Esophagus (tissue), 2 donors: ENCODE measurements at regions not wholly inside any gene's neighbourhood (a gene's known extent, or its start where the extent isn't known, plus 50 kb on each side); places are given as distances from the start of the nearest gene placed in this dataset.
"Not testable (repeated sequence)": the region's sequence is repeated elsewhere in the genome, so short reads cannot be mapped to it uniquely, and the experiment has no call there.

ENCODE experiments used
- H3K27ac ChIP-seq, 2 donors: one replicate each; pipeline ENCODE4 v1.5.1; 2013; ENCODE audit warnings: low read depth in 2 of 2, mild to moderate bottlenecking in 2 of 2, inconsistent platforms in 1 of 2, low read length in 1 of 2, moderate library complexity in 1 of 2
- H3K27me3 ChIP-seq, 2 donors: one replicate each; pipeline ENCODE4 v1.6.1; 2013; ENCODE audit warnings: low read length in 2 of 2, control low read depth in 1 of 2, mild to moderate bottlenecking in 1 of 2; ENCODE audit not compliant: insufficient read depth in 2 of 2, control insufficient read depth in 1 of 2
- H3K36me3 ChIP-seq, 2 donors: one replicate each; pipeline ENCODE4 v1.6.1; 2013; ENCODE audit warnings: low read length in 1 of 2; ENCODE audit not compliant: control insufficient read depth in 2 of 2, insufficient read depth in 2 of 2
- H3K4me1 ChIP-seq, 2 donors: one replicate each; pipeline ENCODE4 v1.6.1; 2013; ENCODE audit warnings: low read length in 1 of 2; ENCODE audit not compliant: control insufficient read depth in 2 of 2, insufficient read depth in 2 of 2
- H3K4me3 ChIP-seq, 2 donors: one replicate each; pipeline ENCODE4 v1.5.1; 2013; ENCODE audit warnings: low read length in 2 of 2, mild to moderate bottlenecking in 2 of 2, low read depth in 1 of 2, moderate library complexity in 1 of 2
- H3K9me3 ChIP-seq, 2 donors: one replicate each; pipeline ENCODE4 v1.6.1; 2013; ENCODE audit warnings: mild to moderate bottlenecking in 2 of 2, low read depth in 1 of 2, low read length in 1 of 2, moderate library complexity in 1 of 2; ENCODE audit not compliant: control insufficient read depth in 2 of 2, insufficient read depth in 1 of 2
- WGBS, 2 donors: extraction: QIAGEN DNeasy Blood & Tissue Kit; methylation state at CpG; one replicate each; pipeline ENCODE4 v1.1.7; 2013; 5-methylcytosine and 5-hydroxymethylcytosine counted together
- donor health status: healthy with polysubstance abuse.
- donor health status: Bipolar disorder and iron deficiency.

- H3K4me3 ChIP-seq = no peak overlapping the region
- H3K27me3 ChIP-seq = no peaks in the 10 kb centered on the region
- 65 to 70% methylated on average over 4 of the region's 4 CpGs for WGBS, 2 donors
- H3K4me1 ChIP-seq = no peaks in the 10 kb centered on the region
- H3K36me3 ChIP-seq = no peaks in the 10 kb centered on the region
- no peaks in the 10 kb centered on the region for H3K9me3 ChIP-seq
- H3K27ac ChIP-seq = no peak overlapping the region
Observed at GRCh38 chr3:174466471-174467054, 392.6 kb upstream of the NAALADL2 start.

GRCh38 chr3:174477491-174477890 is 381.6 kb upstream of the NAALADL2 start:
- H3K9me3 ChIP-seq = no peaks in the 10 kb centered on the region
- H3K27ac ChIP-seq = no peak overlapping the region
- H3K4me1 ChIP-seq = no peaks in the 10 kb centered on the region
- no peaks in the 10 kb centered on the region for H3K36me3 ChIP-seq
- H3K4me3 ChIP-seq = no peak overlapping the region
- 59 to 84% methylated on average over 1 of the region's 1 CpG for WGBS, 2 donors
- H3K27me3 ChIP-seq = no peaks in the 10 kb centered on the region

- Histone ChIP-seq H3K4me1 (no peaks in the 10 kb centered on the region), H3K27me3 (no peaks in the 10 kb centered on the region), H3K9me3 (no peaks in the 10 kb centered on the region), H3K36me3 (no peaks in the 10 kb centered on the region), H3K4me3 (no peak overlapping the region), H3K27ac (no peak overlapping the region)
- WGBS, 2 donors = 91 to 97% methylated on average over 2 of the region's 2 CpGs
Observed at GRCh38 chr3:174480767-174481166, 378.4 kb upstream of the NAALADL2 start.

GRCh38 chr3:174482541-174482940 is 376.6 kb upstream of the NAALADL2 start:
- no peak overlapping the region for H3K27ac ChIP-seq
- H3K9me3 ChIP-seq = no peaks in the 10 kb centered on the region
- no peak overlapping the region for H3K4me3 ChIP-seq
- H3K27me3 ChIP-seq = no peaks in the 10 kb centered on the region
- WGBS, 2 donors = 88 to 93% methylated on average over 1 of the region's 1 CpG
- no peaks in the 10 kb centered on the region for H3K36me3 ChIP-seq
- H3K4me1 ChIP-seq = no peaks in the 10 kb centered on the region

DNA sequence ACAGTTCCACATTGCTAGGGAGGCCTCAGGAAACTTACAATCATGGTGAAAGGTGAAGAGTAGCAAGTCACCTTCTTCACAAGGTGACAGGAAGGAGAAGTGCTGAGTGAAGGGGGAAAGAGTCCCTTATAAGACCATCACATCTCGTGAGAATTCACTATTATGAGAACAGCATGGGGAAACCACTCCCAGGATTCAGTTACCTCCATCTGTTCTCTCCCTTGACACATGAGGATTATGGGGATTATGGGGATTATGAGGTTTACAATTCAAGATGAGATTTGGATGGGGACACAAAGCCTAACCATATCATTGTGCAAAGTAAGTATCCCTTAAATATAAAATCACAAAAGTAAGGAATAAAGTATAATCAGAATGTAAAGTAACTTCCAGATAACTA is 375.9 kb upstream of the NAALADL2 start:
- Histone ChIP-seq H3K27me3 (no peaks in the 10 kb centered on the region), H3K9me3 (no peaks in the 10 kb centered on the region), H3K4me3 (no peak overlapping the region), H3K27ac (no peak overlapping the region), H3K4me1 (no peaks in the 10 kb centered on the region), H3K36me3 (no peaks in the 10 kb centered on the region)
- 38 to 50% methylated on average over 1 of the region's 1 CpG for WGBS, 2 donors

- not testable (repeated sequence) for H3K9me3 ChIP-seq, H3K4me1 ChIP-seq, H3K27me3 ChIP-seq, H3K4me3 ChIP-seq, H3K27ac ChIP-seq, H3K36me3 ChIP-seq
- WGBS, 2 donors = 45 to 76% methylated on average over 5 to 6 of the region's 7 CpGs
Observed at GRCh38 chr3:174483856-174484255, 375.3 kb upstream of the NAALADL2 start.

- Histone ChIP-seq H3K4me3 (no peak overlapping the region), H3K27me3 (no peaks in the 10 kb centered on the region), H3K4me1 (no peaks in the 10 kb centered on the region), H3K9me3 (no peaks in the 10 kb centered on the region), H3K27ac (no peak overlapping the region), H3K36me3 (no peaks in the 10 kb centered on the region)
- 76 to 78% methylated on average over 2 of the region's 2 CpGs for WGBS, 2 donors
Observed at GRCh38 chr3:174488527-174488926, 370.6 kb upstream of the NAALADL2 start.

DNA sequence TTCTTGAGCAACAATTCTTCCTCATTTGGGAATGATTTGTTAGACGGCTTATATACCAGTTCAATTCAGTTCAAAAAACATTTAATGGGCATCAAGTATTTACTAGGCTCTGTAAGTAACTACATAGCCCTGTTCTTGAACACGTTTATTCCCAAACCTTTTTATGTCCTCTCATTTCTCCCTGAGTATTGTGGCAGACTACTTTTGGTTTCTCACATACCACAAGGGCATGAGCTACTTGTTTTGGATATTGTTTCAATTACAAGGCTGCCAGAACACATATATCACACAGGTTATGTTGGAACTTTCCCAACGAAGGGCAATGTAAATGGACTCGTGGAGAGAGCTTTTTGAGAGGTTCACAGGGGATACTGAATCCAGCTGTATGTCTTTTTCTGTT is 363.8 kb upstream of the NAALADL2 start:
- H3K27ac ChIP-seq = no peak overlapping the region
- 49 to 56% methylated on average over 4 of the region's 4 CpGs for WGBS, 2 donors
- H3K4me3 ChIP-seq = no peak overlapping the region
- no peaks in the 10 kb centered on the region for H3K4me1 ChIP-seq
- no peaks in the 10 kb centered on the region for H3K36me3 ChIP-seq
- no peaks in the 10 kb centered on the region for H3K27me3 ChIP-seq
- H3K9me3 ChIP-seq = no peaks in the 10 kb centered on the region

DNA sequence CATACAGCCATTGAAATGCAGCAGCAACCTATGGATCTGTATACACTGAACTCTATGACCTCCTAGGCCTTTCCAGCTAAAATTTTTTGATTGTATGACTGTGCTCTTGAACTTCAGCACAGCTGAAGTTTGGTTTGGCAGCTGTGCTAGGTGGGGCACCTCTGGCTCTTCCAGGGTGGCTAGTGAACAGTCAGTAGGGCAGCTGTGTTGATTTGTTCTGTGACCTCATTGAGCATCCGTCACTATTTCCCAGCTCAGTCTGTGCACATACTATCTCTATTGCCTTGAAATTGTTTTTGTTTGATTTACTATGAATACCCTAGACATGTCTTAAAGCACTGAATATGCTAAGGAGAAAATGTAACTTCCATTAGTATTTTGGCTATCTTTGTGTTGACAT is 363.2 kb upstream of the NAALADL2 start:
- Histone ChIP-seq H3K27ac (no peak overlapping the region), H3K9me3 (no peaks in the 10 kb centered on the region), H3K4me3 (no peak overlapping the region), H3K27me3 (no peaks in the 10 kb centered on the region), H3K36me3 (no peaks in the 10 kb centered on the region), H3K4me1 (no peaks in the 10 kb centered on the region)
- 81 to 96% methylated on average over 1 of the region's 1 CpG for WGBS, 2 donors

GRCh38 chr3:174498638-174499037 is 360.5 kb upstream of the NAALADL2 start:
- WGBS, 2 donors = 45 to 46% methylated on average over 2 of the region's 2 CpGs
- no peak overlapping the region for H3K27ac ChIP-seq
- no peaks in the 10 kb centered on the region for H3K9me3 ChIP-seq

More at GRCh38 chr3:174498638-174499037, 360.5 kb upstream of the NAALADL2 start:
- H3K36me3 ChIP-seq = no peaks in the 10 kb centered on the region
- no peak overlapping the region for H3K4me3 ChIP-seq
- H3K27me3 ChIP-seq = no peaks in the 10 kb centered on the region
- no peaks in the 10 kb centered on the region for H3K4me1 ChIP-seq
